Endodermal cell (in vitro differentiated cells): ENCODE measurements at regions not wholly inside any gene's neighbourhood (a gene's known extent, or its start where the extent isn't known, plus 50 kb on each side); places are given as distances from the start of the nearest gene placed in this dataset.

Experiments used
- DNase-seq: peaks from one replicate; pipeline ENCODE4 v3.0.0-alpha.2; 2017
- H3K27ac ChIP-seq: 2 replicates; pipeline ENCODE4 v1.5.1; 2013; ENCODE audit warnings: mild to moderate bottlenecking, low read depth, low read length, moderate library complexity
- H3K27me3 ChIP-seq: 2 replicates; pipeline ENCODE4 v1.6.1; 2013; ENCODE audit warnings: mild to moderate bottlenecking, low read length, moderate library complexity; ENCODE audit not compliant: insufficient read depth, control insufficient read depth, poor library complexity, severe bottlenecking
- H3K36me3 ChIP-seq: 2 replicates; pipeline ENCODE4 v1.7.0; 2013; ENCODE audit warnings: mild to moderate bottlenecking, low read length, moderate library complexity; ENCODE audit not compliant: control insufficient read depth, insufficient read depth
- H3K4me1 ChIP-seq: one replicate; pipeline ENCODE4 v1.7.0; 2013; ENCODE audit warnings: low read length; ENCODE audit not compliant: control insufficient read depth, insufficient read depth
- H3K4me3 ChIP-seq: 2 replicates; pipeline ENCODE4 v1.5.1; 2013; ENCODE audit warnings: mild to moderate bottlenecking, low read length, moderate library complexity
- H3K9ac ChIP-seq: 2 replicates; pipeline ENCODE4 v1.6.1; 2013; ENCODE audit warnings: mild to moderate bottlenecking, low read length, moderate library complexity; ENCODE audit not compliant: poor library complexity, severe bottlenecking; ENCODE audit errors: extremely low read depth
- H3K9me3 ChIP-seq: 2 replicates; pipeline ENCODE4 v1.6.1; 2013; ENCODE audit warnings: mild to moderate bottlenecking, low read length, moderate library complexity; ENCODE audit not compliant: control insufficient read depth
- H3K27ac Mint-ChIP-seq: 2 replicates; pipeline ENCODE4 v1.8.0; 2020; ENCODE audit warnings: mixed read lengths
- H3K27me3 Mint-ChIP-seq: 2 replicates; pipeline ENCODE4 v1.8.0; 2021; ENCODE audit warnings: mild to moderate bottlenecking, mixed read lengths; ENCODE audit not compliant: insufficient read depth
- H3K36me3 Mint-ChIP-seq: 2 replicates; pipeline ENCODE4 v1.8.0; 2020; ENCODE audit warnings: low read depth, mixed read lengths
- H3K4me1 Mint-ChIP-seq: 2 replicates; pipeline ENCODE4 v1.8.0; 2020; ENCODE audit warnings: mixed read lengths
- H3K4me3 Mint-ChIP-seq: 2 replicates; pipeline ENCODE4 v1.8.0; 2020; ENCODE audit warnings: mild to moderate bottlenecking, moderate library complexity, mixed read lengths
- H3K9me3 Mint-ChIP-seq: 2 replicates; pipeline ENCODE4 v1.8.0; 2020; ENCODE audit warnings: mild to moderate bottlenecking, mixed read lengths
- WGBS, 2 experiments: methylation state at CpG; one replicate each; pipeline versions ENCODE4 v1.1.5 to v1.1.7; 2013; ENCODE audit warnings: missing lambda C conversion rate in 2 of 2, mixed read lengths in 1 of 2; ENCODE audit not compliant: insufficient coverage in 1 of 2, insufficient read length in 1 of 2; 5-methylcytosine and 5-hydroxymethylcytosine counted together
- TF ChIP-seq, protein P1 (sequence below): fragments of 200-600 bp; sonication (generic); conservative IDR thresholded peaks from 2 replicates; pipeline ENCODE4 v1.5.0; 2021; ENCODE audit warnings: antibody characterized with exemption, mild to moderate bottlenecking

DNA sequence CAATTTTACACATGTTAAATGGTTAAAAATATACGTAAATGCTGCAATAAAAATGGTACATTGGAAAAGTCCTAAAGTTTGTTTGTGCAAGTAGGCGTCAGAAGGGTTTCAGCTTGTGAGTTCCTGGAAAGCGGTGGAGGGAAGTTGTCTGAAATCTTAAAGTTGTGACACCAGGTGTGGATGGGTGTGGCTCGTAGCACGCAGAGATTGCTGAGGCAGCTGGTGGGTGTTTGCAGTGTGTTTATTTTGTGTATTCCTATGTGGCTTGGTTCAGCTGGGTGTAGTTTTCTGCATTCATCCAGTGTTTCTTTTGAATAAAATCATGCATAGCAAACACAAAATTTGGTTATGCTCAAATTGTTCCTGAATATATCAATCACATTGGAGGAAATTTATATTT is 136.8 kb upstream of the TBX3 start:
- Histone ChIP-seq H3K36me3 (no peaks in the 10 kb centered on the region), H3K9me3 (no peaks in the 10 kb centered on the region), H3K9ac (no peak overlapping the region), H3K4me3 (no peak overlapping the region), H3K27ac (no peak overlapping the region), H3K27me3 (no peaks in the 10 kb centered on the region), H3K4me1 (no peaks in the 10 kb centered on the region)
- H3K27ac Mint-ChIP-seq: no peak overlapping the region
- H3K36me3 Mint-ChIP-seq: no peaks in the 10 kb centered on the region
- no peak for DNase-seq
- no peak overlapping the region for H3K4me3 Mint-ChIP-seq
- H3K4me1 Mint-ChIP-seq: peaks cover 4% of the 10 kb centered on the region
- TF ChIP-seq, protein P1, sequence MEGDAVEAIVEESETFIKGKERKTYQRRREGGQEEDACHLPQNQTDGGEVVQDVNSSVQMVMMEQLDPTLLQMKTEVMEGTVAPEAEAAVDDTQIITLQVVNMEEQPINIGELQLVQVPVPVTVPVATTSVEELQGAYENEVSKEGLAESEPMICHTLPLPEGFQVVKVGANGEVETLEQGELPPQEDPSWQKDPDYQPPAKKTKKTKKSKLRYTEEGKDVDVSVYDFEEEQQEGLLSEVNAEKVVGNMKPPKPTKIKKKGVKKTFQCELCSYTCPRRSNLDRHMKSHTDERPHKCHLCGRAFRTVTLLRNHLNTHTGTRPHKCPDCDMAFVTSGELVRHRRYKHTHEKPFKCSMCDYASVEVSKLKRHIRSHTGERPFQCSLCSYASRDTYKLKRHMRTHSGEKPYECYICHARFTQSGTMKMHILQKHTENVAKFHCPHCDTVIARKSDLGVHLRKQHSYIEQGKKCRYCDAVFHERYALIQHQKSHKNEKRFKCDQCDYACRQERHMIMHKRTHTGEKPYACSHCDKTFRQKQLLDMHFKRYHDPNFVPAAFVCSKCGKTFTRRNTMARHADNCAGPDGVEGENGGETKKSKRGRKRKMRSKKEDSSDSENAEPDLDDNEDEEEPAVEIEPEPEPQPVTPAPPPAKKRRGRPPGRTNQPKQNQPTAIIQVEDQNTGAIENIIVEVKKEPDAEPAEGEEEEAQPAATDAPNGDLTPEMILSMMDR: no peak
- peaks cover 2% of the 10 kb centered on the region for H3K27me3 Mint-ChIP-seq
- 84 to 100% methylated on average over 3 to 5 of the region's 5 CpGs for WGBS, 2 experiments
- no peaks in the 10 kb centered on the region for H3K9me3 Mint-ChIP-seq

DNA sequence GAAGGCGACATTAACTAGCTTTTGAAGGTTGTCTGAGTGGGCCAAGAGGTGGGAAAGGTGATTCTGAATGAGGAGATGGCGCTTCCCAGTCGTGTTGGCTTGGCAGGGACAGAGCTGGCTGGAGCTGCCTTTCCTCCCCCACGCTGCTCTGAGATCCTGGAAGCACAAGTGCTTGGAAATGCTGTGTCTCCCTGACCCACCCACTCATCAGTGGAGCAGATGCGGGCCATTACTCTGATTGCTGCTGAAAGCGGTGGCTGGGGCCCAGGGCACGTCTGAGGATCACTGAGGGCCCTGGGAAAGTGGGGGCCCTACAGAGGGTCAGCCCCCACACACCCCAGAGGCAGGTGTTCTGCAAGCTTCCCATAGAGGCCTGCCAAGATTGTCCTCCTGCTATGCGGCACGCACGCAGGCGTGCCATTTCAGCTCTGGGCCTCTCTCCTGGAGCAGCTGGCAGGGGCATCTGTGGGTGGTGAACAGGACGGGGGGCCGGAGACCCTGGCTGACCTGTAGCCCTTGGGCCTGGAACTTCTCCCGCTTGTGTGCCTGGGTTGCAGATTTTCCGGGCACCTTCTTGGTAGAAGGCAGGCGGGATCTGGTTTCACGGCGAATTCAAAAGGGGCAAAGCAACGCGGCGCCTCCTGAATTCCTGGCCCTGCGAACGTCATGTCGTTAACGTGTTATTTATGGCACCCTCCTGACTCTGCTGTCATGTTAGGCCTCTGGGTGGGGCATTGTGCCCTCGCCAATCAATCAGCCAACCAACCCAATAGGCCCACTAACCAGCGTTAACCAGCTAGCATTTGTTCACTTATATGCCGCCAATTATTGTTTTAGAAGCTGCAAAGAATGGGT is 133.8 kb upstream of the TBX3 start:
- H3K27me3 Mint-ChIP-seq: peaks cover 7% of the 10 kb centered on the region
- no peaks in the 10 kb centered on the region for H3K9me3 Mint-ChIP-seq
- H3K4me3 ChIP-seq: no peak overlapping the region
- no peaks in the 10 kb centered on the region for H3K4me1 ChIP-seq
- TF ChIP-seq, protein P1: no peak
- H3K9ac ChIP-seq: no peak overlapping the region
- peaks cover 12% of the 10 kb centered on the region for H3K4me1 Mint-ChIP-seq
- WGBS, 2 experiments: 90 to 91% methylated on average over 21 to 28 of the region's 28 CpGs
- H3K27ac Mint-ChIP-seq: peak overlapping the region; percentile 75
- H3K36me3 Mint-ChIP-seq: no peaks in the 10 kb centered on the region
- H3K9me3 ChIP-seq: no peaks in the 10 kb centered on the region
- no peak for DNase-seq
- no peaks in the 10 kb centered on the region for H3K36me3 ChIP-seq
- H3K4me3 Mint-ChIP-seq: no peak overlapping the region
- no peak overlapping the region for H3K27ac ChIP-seq
- H3K27me3 ChIP-seq: no peaks in the 10 kb centered on the region

DNA sequence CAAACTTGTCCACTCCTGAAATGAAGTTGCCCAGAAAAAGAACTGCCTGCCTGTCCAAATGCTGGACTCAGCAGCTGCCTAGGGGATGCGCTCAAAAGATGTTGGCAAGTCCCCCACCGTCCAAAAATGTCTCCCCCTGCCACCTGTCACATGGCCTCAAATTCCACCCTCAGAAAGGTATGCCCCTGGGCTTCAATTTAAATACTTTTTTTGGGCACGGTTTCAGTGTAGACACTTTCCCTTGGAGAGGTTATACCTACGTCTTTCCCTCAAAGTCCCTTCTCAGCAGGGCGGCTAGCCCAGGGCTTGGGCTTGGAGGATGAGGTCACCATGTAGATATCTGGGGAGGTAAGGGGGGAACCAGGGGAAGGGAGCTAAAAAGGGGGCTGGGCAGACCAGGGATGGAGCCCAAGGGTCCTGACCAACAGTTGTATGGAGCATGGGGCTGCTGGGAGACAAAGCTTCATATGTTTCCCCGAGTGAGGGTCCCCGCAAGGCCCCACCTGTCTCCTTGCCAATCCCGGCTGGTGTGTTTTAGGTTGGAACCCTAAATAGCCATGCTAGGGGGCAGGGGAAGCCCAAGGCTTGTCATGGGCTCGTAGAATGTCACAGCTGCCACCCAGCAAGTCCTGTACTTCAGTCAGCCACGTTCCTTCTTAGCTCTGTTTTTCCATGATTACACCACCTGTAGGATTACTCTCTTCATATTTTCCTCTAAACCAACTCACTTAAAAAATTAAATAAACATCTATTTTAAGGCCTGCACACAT is 131.2 kb upstream of the TBX3 start:
- peak; percentile 54 for DNase-seq
- no peaks in the 10 kb centered on the region for H3K9me3 Mint-ChIP-seq
- no peaks in the 10 kb centered on the region for H3K9me3 ChIP-seq
- H3K27ac Mint-ChIP-seq: no peak overlapping the region
- TF ChIP-seq, protein P1: no peak
- no peaks in the 10 kb centered on the region for H3K4me1 ChIP-seq
- H3K27me3 ChIP-seq: no peaks in the 10 kb centered on the region
- H3K4me3 ChIP-seq: no peak overlapping the region
- H3K36me3 ChIP-seq: no peaks in the 10 kb centered on the region
- H3K4me3 Mint-ChIP-seq: no peak overlapping the region
- no peaks in the 10 kb centered on the region for H3K36me3 Mint-ChIP-seq
- H3K27me3 Mint-ChIP-seq: peaks cover 7% of the 10 kb centered on the region
- no peak overlapping the region for H3K27ac ChIP-seq
- H3K9ac ChIP-seq: no peak overlapping the region
- 89 to 100% methylated on average over 5 to 10 of the region's 10 CpGs for WGBS, 2 experiments
- H3K4me1 Mint-ChIP-seq: peaks cover 13% of the 10 kb centered on the region
